Kidney (tissue), 13 donors: ENCODE measurements at regions not wholly inside any gene's neighbourhood (a gene's known extent, or its start where the extent isn't known, plus 50 kb on each side); places are given as distances from the start of the nearest gene placed in this dataset.
"Not testable (repeated sequence)": the region's sequence is repeated elsewhere in the genome, so short reads cannot be mapped to it uniquely, and the experiment has no call there.

Experiments
- DNase-seq, 5 donors: peaks; one replicate each; pipeline ENCODE4 v3.0.0-alpha.2; 2013 to 2020
- FAIRE-seq: peaks from 2 replicates; lab custom pipeline; 2012; peaks lifted over from hg19 to GRCh38; lab: Jason Lieb, UNC
- H3K27ac ChIP-seq, 2 donors: one replicate each; pipeline ENCODE4 v1.7.0; 2013; ENCODE audit warnings: low read depth in 2 of 2, low read length in 2 of 2, inconsistent platforms in 1 of 2
- H3K27me3 ChIP-seq: one replicate; pipeline ENCODE4 v1.7.1; 2013; ENCODE audit warnings: low read length, inconsistent platforms; ENCODE audit not compliant: control insufficient read depth, insufficient read depth
- H3K36me3 ChIP-seq, 3 donors: one replicate each; pipeline versions ENCODE4 v1.7.0 to v1.7.1; 2013; ENCODE audit warnings: low read length in 3 of 3, control low read depth in 1 of 3, inconsistent platforms in 1 of 3; ENCODE audit not compliant: insufficient read depth in 3 of 3, control insufficient read depth in 2 of 3
- H3K4me1 ChIP-seq, 3 donors: one replicate each; pipeline versions ENCODE4 v1.7.0 to v1.7.1; 2013; ENCODE audit warnings: low read length in 3 of 3, inconsistent platforms in 1 of 3, low read depth in 1 of 3; ENCODE audit not compliant: control insufficient read depth in 2 of 3, insufficient read depth in 2 of 3
- H3K4me3 ChIP-seq, 3 donors: one replicate each; pipeline versions ENCODE4 v1.7.0 to v1.8.1; 2013; ENCODE audit warnings: low read length in 3 of 3, control low read depth in 1 of 3, inconsistent platforms in 1 of 3
- H3K9ac ChIP-seq, 3 donors: one replicate each; pipeline versions ENCODE4 v1.7.0 to v1.7.1; 2013; ENCODE audit warnings: low read length in 3 of 3, control low read depth in 1 of 3, inconsistent platforms in 1 of 3
- H3K9me3 ChIP-seq, 3 donors: one replicate each; pipeline versions ENCODE4 v1.7.0 to v1.7.1; 2013; ENCODE audit warnings: low read length in 3 of 3, control low read depth in 1 of 3, inconsistent platforms in 1 of 3; ENCODE audit not compliant: control insufficient read depth in 2 of 3, insufficient read depth in 1 of 3
- intact Hi-C: fragments of 100-400 bp; cut with DNase I; formaldehyde crosslinking; loops from one replicate; pipeline ENCODE4 v1.11.1; 2022
- TF ChIP-seq, protein P1 (sequence below): IDR thresholded peaks from 3 replicates; pipeline ENCODE4 v1.5.1; 2012; ENCODE audit warnings: mild to moderate bottlenecking, moderate library complexity, borderline replicate concordance; ENCODE audit not compliant: insufficient read depth; ENCODE audit errors: extremely low read depth
- donor health status: control.
- donor health status: control.
- donor health status: control.
- donor health status: control.
- donor health status: control.
- donor health status: DM: yes; HTN: yes; CAD: no.
- donor health status: Normal renal cell carcinoma (clear cell type).

DNA sequence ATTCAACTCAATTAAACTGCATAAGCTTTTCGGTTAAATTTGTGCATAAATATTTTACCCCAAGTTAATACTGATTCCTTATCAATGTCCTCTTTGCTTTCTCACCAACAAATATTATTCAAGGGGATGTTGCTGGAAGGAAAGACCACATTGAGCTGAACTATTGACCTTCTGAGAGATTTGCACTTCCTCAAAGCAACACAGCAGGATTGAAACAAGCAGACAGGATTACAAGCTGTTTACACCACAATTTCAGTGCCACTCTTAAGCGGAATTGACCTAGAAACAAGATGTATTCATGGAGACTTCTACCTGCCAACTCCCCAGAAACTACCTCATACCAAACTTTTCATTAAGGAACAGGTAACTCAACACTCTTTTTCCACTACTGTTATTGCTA lies 96.5 kb upstream of the DUSP21 start:
- H3K27me3 ChIP-seq, result no peaks in the 10 kb centered on the region
- no peaks in the 10 kb centered on the region for H3K36me3 ChIP-seq
- H3K4me1 ChIP-seq, result no peaks in the 10 kb centered on the region
- H3K4me3 ChIP-seq, result no peak overlapping the region
- TF ChIP-seq, protein P1, sequence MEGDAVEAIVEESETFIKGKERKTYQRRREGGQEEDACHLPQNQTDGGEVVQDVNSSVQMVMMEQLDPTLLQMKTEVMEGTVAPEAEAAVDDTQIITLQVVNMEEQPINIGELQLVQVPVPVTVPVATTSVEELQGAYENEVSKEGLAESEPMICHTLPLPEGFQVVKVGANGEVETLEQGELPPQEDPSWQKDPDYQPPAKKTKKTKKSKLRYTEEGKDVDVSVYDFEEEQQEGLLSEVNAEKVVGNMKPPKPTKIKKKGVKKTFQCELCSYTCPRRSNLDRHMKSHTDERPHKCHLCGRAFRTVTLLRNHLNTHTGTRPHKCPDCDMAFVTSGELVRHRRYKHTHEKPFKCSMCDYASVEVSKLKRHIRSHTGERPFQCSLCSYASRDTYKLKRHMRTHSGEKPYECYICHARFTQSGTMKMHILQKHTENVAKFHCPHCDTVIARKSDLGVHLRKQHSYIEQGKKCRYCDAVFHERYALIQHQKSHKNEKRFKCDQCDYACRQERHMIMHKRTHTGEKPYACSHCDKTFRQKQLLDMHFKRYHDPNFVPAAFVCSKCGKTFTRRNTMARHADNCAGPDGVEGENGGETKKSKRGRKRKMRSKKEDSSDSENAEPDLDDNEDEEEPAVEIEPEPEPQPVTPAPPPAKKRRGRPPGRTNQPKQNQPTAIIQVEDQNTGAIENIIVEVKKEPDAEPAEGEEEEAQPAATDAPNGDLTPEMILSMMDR, result no peak
- no peak overlapping the region for H3K9ac ChIP-seq
- FAIRE-seq (no peak), DNase-seq (no peak)
- no peak overlapping the region for H3K27ac ChIP-seq
- no peaks in the 10 kb centered on the region for H3K9me3 ChIP-seq
- intact Hi-C loops, result no loop called here

DNA sequence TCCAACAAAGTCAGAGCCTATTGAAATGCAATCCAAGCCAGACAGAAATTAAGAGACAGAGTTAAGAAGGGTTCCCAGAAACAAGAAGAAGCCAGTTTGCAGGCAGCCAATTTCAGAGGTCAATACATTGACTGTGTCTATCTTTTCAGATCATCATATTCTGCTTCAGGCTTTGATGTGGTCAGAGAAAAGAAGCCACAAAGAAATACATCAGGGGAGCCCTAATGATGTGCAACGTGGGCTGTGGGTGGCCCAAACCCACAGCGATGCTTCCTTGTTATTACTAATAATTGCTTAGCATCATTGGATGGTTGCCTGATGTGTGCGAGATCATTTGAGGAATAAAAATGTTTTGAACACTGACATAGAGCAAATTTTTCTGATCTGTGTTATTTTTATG lies 99.0 kb upstream of the DUSP21 start:
- intact Hi-C loops, result no loop called here
- FAIRE-seq, result no peak
- no peak overlapping the region for H3K9ac ChIP-seq

DNA sequence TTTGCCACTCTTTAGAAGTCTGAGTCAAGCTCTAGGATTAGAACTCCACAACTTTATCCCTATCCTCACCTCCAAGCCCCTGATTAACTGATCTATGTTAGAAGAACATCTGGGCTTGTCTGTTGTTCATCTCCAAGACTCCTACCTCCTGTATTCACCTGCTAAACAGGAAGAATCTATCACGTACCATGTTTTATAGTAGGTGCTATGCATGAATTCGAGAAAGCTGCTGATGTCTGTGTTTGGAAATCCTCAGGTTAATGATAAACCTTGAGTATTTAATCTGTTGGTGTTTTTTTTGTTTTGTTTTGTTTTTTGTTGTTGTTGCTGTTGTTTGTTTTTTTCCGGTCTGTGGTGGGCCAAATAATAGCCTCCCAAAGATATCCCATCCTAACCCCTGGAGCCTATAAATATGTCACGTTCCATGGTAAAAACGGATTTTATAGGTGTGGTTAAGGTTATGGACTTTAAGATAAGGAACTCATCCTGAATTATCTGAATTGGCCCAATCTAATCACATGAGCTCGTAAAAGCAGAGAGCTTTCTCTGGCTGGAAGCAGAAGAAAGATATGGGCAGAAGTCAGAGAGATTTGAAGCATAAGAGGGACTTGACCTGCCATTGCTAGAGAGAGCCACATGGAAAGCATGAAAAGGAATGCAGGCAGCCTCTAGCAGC lies 101.2 kb upstream of the DUSP21 start:
- intact Hi-C loops, result no loop called here
- Histone ChIP-seq H3K4me1 (no peaks in the 10 kb centered on the region), H3K27me3 (no peaks in the 10 kb centered on the region), H3K36me3 (no peaks in the 10 kb centered on the region), H3K9ac (no peak overlapping the region), H3K4me3 (no peak overlapping the region), H3K27ac (no peak overlapping the region), H3K9me3 (no peaks in the 10 kb centered on the region)
- FAIRE-seq, result no peak
- DNase-seq, result no peak
- TF ChIP-seq, protein P1, result no peak

More for the DNA sequence above, 99.0 kb upstream of the DUSP21 start:
- Histone ChIP-seq H3K36me3 (no peaks in the 10 kb centered on the region), H3K9me3 (no peaks in the 10 kb centered on the region), H3K4me3 (no peak overlapping the region), H3K4me1 (no peaks in the 10 kb centered on the region), H3K27me3 (no peaks in the 10 kb centered on the region), H3K27ac (no peak overlapping the region)
- TF ChIP-seq, protein P1, result no peak
- DNase-seq, result no peak

DNA sequence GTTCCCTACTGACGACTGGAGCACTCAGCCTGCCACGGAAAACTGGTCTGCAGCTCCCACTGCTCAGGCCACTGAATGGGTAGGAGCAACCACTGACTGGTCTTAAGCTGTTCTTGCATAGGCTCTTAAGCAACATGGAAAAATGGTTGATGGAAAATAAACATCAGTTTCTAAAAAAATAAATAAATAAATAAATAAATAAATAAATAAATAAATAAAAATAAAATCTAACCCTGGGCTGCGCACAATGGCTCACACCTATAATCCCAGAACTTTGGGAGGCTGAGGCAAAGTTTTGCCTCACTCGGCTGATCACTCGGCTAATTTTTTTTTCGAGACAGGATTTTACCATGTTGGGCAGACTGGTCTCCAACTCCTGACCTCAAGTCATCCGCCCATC lies 102.0 kb upstream of the DUSP21 start:
- H3K27me3 ChIP-seq, H3K36me3 ChIP-seq, H3K9me3 ChIP-seq, H3K27ac ChIP-seq, H3K4me3 ChIP-seq, FAIRE-seq, intact Hi-C loops, H3K4me1 ChIP-seq, H3K9ac ChIP-seq, DNase-seq: not testable (repeated sequence)

DNA sequence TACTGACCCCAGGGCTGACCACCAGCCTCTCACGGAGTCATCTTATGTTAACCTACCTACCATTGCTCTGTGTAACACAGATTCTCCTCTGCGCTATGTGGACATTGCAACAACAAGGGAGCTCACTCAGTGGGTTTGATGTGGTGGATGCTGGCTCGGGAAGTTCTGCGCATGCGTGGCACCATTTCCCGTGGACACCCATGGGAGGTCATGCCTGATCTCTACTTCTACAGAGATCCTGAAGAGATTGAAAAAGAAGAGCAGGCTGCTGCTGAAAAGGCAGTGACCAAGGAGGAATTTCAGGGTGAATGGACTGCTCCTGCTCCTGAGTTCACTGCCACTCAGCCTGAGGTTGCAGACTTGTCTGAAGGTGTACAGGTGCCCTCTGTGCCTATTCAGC lies 102.4 kb upstream of the DUSP21 start:
- H3K36me3 ChIP-seq, H3K9ac ChIP-seq, H3K27ac ChIP-seq, DNase-seq, H3K27me3 ChIP-seq, H3K4me3 ChIP-seq, intact Hi-C loops, FAIRE-seq, H3K9me3 ChIP-seq, H3K4me1 ChIP-seq: not testable (repeated sequence)
